OCI-LY1 (cell line): ENCODE measurements at regions not wholly inside any gene's neighbourhood (a gene's known extent, or its start where the extent isn't known, plus 50 kb on each side); places are given as distances from the start of the nearest gene placed in this dataset.

Source experiments
- H2AFZ ChIP-seq: fragments of 200-600 bp; sonication (generic), shearing (Covaris generic); 2 replicates; pipeline ENCODE4 v1.6.0; 2014; ENCODE audit warnings: antibody characterized with exemption, mild to moderate bottlenecking, low read length
- H3F3A ChIP-seq: fragments of 200-600 bp; sonication (generic), shearing (Covaris generic); 2 replicates; pipeline ENCODE4 v1.6.0; 2014; ENCODE audit warnings: mild to moderate bottlenecking, antibody characterized with exemption, low read length, moderate library complexity; ENCODE audit not compliant: insufficient read depth
- H3K27ac ChIP-seq: fragments of 200-600 bp; sonication (generic); 2 replicates; pipeline ENCODE4 v1.5.1; 2014; ENCODE audit warnings: low read length, mixed run types, mild to moderate bottlenecking, low read depth; ENCODE audit not compliant: poor library complexity, severe bottlenecking
- H3K27me3 ChIP-seq: fragments of 200-600 bp; sonication (generic); 2 replicates; pipeline ENCODE4 v1.6.0; 2014; ENCODE audit warnings: antibody characterized with exemption, mild to moderate bottlenecking, low read length, moderate library complexity; ENCODE audit not compliant: insufficient read depth
- H3K36me3 ChIP-seq: fragments of 200-600 bp; sonication (generic); 2 replicates; pipeline ENCODE4 v1.6.1; 2014; ENCODE audit warnings: mild to moderate bottlenecking, antibody characterized with exemption, low read length, moderate library complexity, mixed read lengths; ENCODE audit not compliant: insufficient read depth
- H3K4me1 ChIP-seq: fragments of 200-600 bp; sonication (generic); 2 replicates; pipeline ENCODE4 v1.5.1; 2014; ENCODE audit warnings: mild to moderate bottlenecking, low read length, moderate library complexity; ENCODE audit not compliant: insufficient read depth, severe bottlenecking
- H3K4me2 ChIP-seq: fragments of 200-600 bp; sonication (generic), shearing (Covaris generic); 2 replicates; pipeline ENCODE4 v1.6.1; 2014; ENCODE audit warnings: low read length
- H3K4me3 ChIP-seq: fragments of 200-600 bp; sonication (generic); 2 replicates; pipeline ENCODE4 v1.5.1; 2014; ENCODE audit warnings: low read length, low read depth, mild to moderate bottlenecking, mixed read lengths; ENCODE audit not compliant: poor library complexity, severe bottlenecking
- H3K79me2 ChIP-seq: fragments of 200-600 bp; shearing (Covaris generic); 2 replicates; pipeline ENCODE4 v1.6.1; 2016; ENCODE audit warnings: mixed run types, low read length, mixed read lengths; ENCODE audit not compliant: insufficient read depth
- H3K9ac ChIP-seq: fragments of 200-600 bp; sonication (generic), shearing (Covaris generic); 2 replicates; pipeline ENCODE4 v1.6.1; 2014; ENCODE audit warnings: mild to moderate bottlenecking, low read length, mixed read lengths
- H3K9me2 ChIP-seq: fragments of 200-600 bp; sonication (generic), shearing (Covaris generic); 2 replicates; pipeline ENCODE4 v1.6.1; 2014; ENCODE audit warnings: low read depth, mild to moderate bottlenecking, low read length, mixed read lengths
- H3K9me3 ChIP-seq: fragments of 200-600 bp; shearing (Covaris generic); 2 replicates; pipeline ENCODE4 v1.6.1; 2014; ENCODE audit warnings: low read length, mixed read lengths
- H4K20me1 ChIP-seq: fragments of 200-600 bp; sonication (generic), shearing (Covaris generic); 2 replicates; pipeline ENCODE4 v1.6.0; 2016; ENCODE audit warnings: mild to moderate bottlenecking, low read length; ENCODE audit not compliant: insufficient read depth
- CTCF ChIP-seq: fragments of 200-600 bp; sonication (generic), shearing (Covaris generic); IDR thresholded peaks from 2 replicates; pipeline ENCODE4 v1.5.1; 2017; ENCODE audit warnings: mild to moderate bottlenecking, antibody characterized with exemption, low read length, moderate library complexity, mixed read lengths
- EZH2 ChIP-seq: fragments of 200-600 bp; sonication (generic), shearing (Covaris generic); IDR thresholded peaks from 2 replicates; pipeline ENCODE4 v1.8.0; 2017; ENCODE audit warnings: borderline replicate concordance, mixed run types, mild to moderate bottlenecking, antibody characterized with exemption, low read length, moderate library complexity, mixed read lengths

- no peak for TF ChIP-seq CTCF
- TF ChIP-seq EZH2 = no peak
- Histone ChIP-seq H3K36me3 (no peaks in the 10 kb centered on the region), H3K4me2 (no peak overlapping the region), H3K9me2 (no peaks in the 10 kb centered on the region), H3K4me3 (no peak overlapping the region), H3K79me2 (no peaks in the 10 kb centered on the region), H3K27me3 (no peaks in the 10 kb centered on the region), H3K9ac (no peak overlapping the region), H2AFZ (no peak overlapping the region), H3F3A (no peaks in the 10 kb centered on the region), H3K4me1 (no peaks in the 10 kb centered on the region), H4K20me1 (no peaks in the 10 kb centered on the region), H3K27ac (no peak overlapping the region), H3K9me3 (no peaks in the 10 kb centered on the region)
Measured at GRCh38 chr9:91086657-91087461, 274.9 kb downstream of the AUH start.

GRCh38 chr9:91087462-91087759 is 274.3 kb downstream of the AUH start:
- H3K27me3 ChIP-seq = no peaks in the 10 kb centered on the region
- H3K79me2 ChIP-seq = no peaks in the 10 kb centered on the region
- no peaks in the 10 kb centered on the region for H3K9me3 ChIP-seq
- no peaks in the 10 kb centered on the region for H3K36me3 ChIP-seq
- no peak overlapping the region for H3K27ac ChIP-seq
- H3F3A ChIP-seq = no peaks in the 10 kb centered on the region
- H4K20me1 ChIP-seq = no peaks in the 10 kb centered on the region
- H3K9ac ChIP-seq = no peak overlapping the region
- H3K4me1 ChIP-seq = no peaks in the 10 kb centered on the region
- H2AFZ ChIP-seq = no peak overlapping the region
- no peak for TF ChIP-seq CTCF
- TF ChIP-seq EZH2 = no peak
- H3K4me3 ChIP-seq = no peak overlapping the region
- H3K9me2 ChIP-seq = no peaks in the 10 kb centered on the region
- no peak overlapping the region for H3K4me2 ChIP-seq

GRCh38 chr9:91089405-91090129 is 272.2 kb downstream of the AUH start:
- H3K27me3 ChIP-seq = no peaks in the 10 kb centered on the region
- no peaks in the 10 kb centered on the region for H3K4me1 ChIP-seq
- no peak overlapping the region for H3K9ac ChIP-seq
- H3K36me3 ChIP-seq = no peaks in the 10 kb centered on the region
- no peaks in the 10 kb centered on the region for H4K20me1 ChIP-seq
- H3K79me2 ChIP-seq = no peaks in the 10 kb centered on the region
- no peaks in the 10 kb centered on the region for H3K9me3 ChIP-seq
- no peak overlapping the region for H3K27ac ChIP-seq
- no peak overlapping the region for H3K4me2 ChIP-seq
- TF ChIP-seq EZH2 (no peak), CTCF (peak; percentile 38)
- no peak overlapping the region for H2AFZ ChIP-seq
- no peak overlapping the region for H3K4me3 ChIP-seq
- H3F3A ChIP-seq = no peaks in the 10 kb centered on the region
- no peaks in the 10 kb centered on the region for H3K9me2 ChIP-seq
